HUES48 (cell line): ENCODE measurements at regions not wholly inside any gene's neighbourhood (a gene's known extent, or its start where the extent isn't known, plus 50 kb on each side); places are given as distances from the start of the nearest gene placed in this dataset.

Experiments used
- H3K27ac ChIP-seq: one replicate; pipeline ENCODE4 v1.7.0; 2013; ENCODE audit warnings: low read depth, low read length, inconsistent platforms
- H3K27me3 ChIP-seq: 2 replicates; pipeline ENCODE4 v1.6.1; 2013; ENCODE audit warnings: mild to moderate bottlenecking, low read length; ENCODE audit not compliant: control insufficient read depth, insufficient read depth
- H3K36me3 ChIP-seq: 2 replicates; pipeline ENCODE4 v1.6.1; 2013; ENCODE audit warnings: low read length; ENCODE audit not compliant: control insufficient read depth, insufficient read depth
- H3K4me1 ChIP-seq: 2 replicates; pipeline ENCODE4 v1.6.1; 2013; ENCODE audit warnings: mild to moderate bottlenecking, low read length; ENCODE audit not compliant: control insufficient read depth, insufficient read depth
- H3K4me3 ChIP-seq: 2 replicates; pipeline ENCODE4 v1.5.1; 2013; ENCODE audit warnings: mild to moderate bottlenecking, low read depth, low read length
- H3K9ac ChIP-seq: 2 replicates; pipeline ENCODE4 v1.6.1; 2013; ENCODE audit warnings: mild to moderate bottlenecking, low read depth, low read length, moderate library complexity
- H3K9me3 ChIP-seq: 2 replicates; pipeline ENCODE4 v1.6.1; 2013; ENCODE audit warnings: low read length; ENCODE audit not compliant: control insufficient read depth, insufficient read depth

DNA sequence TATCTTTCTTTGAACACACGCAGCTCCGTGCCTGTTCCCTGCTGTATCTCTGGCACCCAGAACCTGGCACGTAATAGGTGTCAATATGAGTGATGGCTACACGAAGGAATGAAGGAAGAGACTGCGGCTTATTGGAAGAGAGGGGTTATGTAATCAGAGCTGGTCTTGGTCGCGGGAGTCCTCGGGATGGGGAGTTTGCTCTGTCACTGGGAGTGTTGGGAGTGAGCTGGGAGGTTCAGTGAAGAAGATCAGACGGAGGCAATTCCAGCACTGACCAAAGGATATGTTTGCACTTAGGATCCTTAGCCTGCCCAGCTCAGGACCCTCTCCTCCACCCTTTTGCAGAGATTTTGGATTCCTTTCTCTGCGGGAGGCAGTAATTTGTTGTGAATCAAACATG is 709.1 kb downstream of the PTPRU start:
- Histone ChIP-seq H3K9me3 (no peaks in the 10 kb centered on the region), H3K9ac (no peak overlapping the region), H3K36me3 (no peaks in the 10 kb centered on the region), H3K27ac (no peak overlapping the region), H3K4me1 (peaks cover 14% of the 10 kb centered on the region), H3K27me3 (no peaks in the 10 kb centered on the region), H3K4me3 (no peak overlapping the region)

DNA sequence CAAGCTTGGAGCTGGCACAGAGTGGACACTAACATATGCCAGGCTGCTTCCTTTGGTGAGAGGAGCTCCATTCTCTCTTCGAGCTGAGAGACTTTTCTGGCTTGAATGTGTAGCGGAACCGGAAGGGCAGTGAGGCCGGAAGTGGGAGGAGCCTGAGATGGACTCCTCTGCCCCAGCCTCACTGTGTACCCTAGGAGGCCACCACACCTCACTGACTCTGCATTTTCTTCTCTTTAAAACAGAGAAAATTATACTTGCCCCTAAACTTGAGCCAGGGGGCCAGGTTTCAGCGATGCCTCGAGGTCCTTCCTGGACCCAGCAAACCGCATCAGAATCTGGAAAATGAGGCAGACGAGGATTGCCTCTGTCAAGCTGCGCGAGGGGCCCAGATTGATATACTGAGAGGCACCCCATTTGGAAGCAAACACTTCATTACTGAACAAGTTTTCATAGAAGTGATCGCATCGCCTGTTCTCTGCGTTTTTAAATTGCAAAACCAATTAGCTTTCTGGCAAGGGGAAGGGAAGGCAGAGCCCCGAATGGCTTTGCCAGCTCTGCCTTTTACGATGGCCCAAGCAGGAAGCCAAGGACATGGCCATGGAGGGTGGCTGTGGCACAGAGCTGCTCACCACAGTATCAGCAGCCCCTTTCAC is 708.1 kb downstream of the PTPRU start:
- no peaks in the 10 kb centered on the region for H3K36me3 ChIP-seq

DNA sequence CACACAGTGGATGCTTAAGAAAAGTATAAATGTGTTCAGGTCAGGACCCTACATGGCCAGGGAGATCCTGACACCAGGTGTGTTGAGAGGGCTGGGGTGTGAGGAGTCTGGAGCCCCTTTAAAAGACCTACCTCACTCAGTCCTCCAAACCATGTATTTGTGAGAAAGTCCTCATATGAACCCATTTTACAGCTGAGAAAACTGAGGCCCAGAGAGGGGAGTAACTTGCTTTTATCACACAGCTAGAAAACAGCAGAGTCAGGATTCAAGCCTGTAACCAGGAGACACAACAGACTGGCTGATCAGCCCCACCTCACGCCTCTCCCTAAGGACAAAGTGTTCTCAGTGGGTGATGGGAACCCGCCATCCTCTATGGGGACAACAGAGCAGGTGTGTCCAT is 706.7 kb downstream of the PTPRU start:
- no peak overlapping the region for H3K4me3 ChIP-seq
- H3K27me3 ChIP-seq: no peaks in the 10 kb centered on the region
- peaks cover 14% of the 10 kb centered on the region for H3K4me1 ChIP-seq
- no peak overlapping the region for H3K9ac ChIP-seq
- no peaks in the 10 kb centered on the region for H3K36me3 ChIP-seq
- no peak overlapping the region for H3K27ac ChIP-seq
- no peaks in the 10 kb centered on the region for H3K9me3 ChIP-seq

More for the DNA sequence above, 708.1 kb downstream of the PTPRU start:
- Histone ChIP-seq H3K27me3 (no peaks in the 10 kb centered on the region), H3K9me3 (no peaks in the 10 kb centered on the region), H3K27ac (no peak overlapping the region), H3K4me3 (no peak overlapping the region), H3K9ac (no peak overlapping the region), H3K4me1 (peaks cover 14% of the 10 kb centered on the region)

DNA sequence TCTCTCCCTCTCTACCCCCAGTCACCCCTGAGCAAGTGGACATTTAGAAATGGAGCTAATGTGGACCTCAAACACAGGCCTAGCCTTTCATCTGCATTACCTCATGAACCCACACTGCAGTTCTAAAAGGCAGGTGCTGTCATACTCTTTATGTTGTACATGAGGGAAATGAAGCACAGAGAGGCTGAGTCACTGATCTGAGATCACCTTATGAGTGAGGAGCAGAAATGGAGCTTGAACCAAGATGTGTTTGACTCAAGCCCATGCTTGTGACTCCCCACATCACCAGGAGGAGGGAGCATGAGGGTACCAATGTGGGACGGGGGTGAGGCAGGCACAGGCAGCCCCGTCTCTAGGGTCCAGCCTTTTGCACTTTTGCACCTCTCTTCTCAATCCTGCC is 702.8 kb downstream of the PTPRU start:
- Histone ChIP-seq H3K9me3 (no peaks in the 10 kb centered on the region), H3K36me3 (no peaks in the 10 kb centered on the region), H3K4me1 (no peaks in the 10 kb centered on the region), H3K27ac (no peak overlapping the region), H3K9ac (no peak overlapping the region), H3K4me3 (no peak overlapping the region), H3K27me3 (no peaks in the 10 kb centered on the region)

DNA sequence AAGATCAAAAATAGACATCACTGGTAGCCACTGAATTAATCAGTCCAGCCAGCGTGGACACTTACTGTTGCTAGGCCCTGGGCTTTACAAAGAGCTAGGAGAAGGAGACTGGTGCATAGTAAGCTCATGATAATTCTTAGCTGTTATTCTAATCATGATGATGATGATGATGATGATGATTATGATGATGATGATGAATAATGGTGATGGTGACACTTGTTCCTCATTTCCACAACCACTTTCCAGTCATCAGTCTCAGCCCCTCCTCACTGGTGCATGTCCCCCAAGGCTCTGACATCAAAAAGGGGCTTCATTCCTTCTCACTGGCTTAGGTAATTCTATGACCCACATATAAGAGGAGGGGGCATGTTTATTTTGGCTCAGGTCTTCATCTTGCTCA is 701.0 kb downstream of the PTPRU start:
- H3K9me3 ChIP-seq: no peaks in the 10 kb centered on the region
- no peak overlapping the region for H3K9ac ChIP-seq
- no peaks in the 10 kb centered on the region for H3K36me3 ChIP-seq
- no peaks in the 10 kb centered on the region for H3K4me1 ChIP-seq
- no peak overlapping the region for H3K4me3 ChIP-seq
- H3K27ac ChIP-seq: no peak overlapping the region
- H3K27me3 ChIP-seq: no peaks in the 10 kb centered on the region

DNA sequence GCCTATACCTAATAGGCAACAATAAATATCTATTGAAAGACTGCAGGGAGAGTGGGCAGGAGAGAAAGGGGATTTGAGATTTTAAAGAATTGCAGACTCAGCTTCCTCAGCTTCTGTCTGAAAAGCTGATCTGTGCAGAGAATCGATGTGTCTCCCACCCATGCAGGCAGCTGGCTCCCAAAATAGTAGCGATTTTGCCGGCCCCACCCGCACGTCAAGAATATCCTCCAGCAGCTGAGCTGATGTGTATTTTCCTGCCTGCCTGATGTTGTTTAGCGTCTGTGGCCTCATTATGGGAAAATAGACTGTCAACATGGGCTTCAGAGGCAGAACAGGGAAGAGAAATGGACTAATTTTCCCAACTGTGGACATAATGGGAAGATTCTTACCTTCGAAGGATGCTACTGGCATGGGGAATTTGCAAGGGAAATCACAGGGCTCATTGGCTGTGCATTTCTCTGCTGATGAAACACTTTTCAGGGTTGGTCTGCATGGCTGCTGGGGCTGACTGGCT is 699.8 kb downstream of the PTPRU start:
- no peaks in the 10 kb centered on the region for H3K9me3 ChIP-seq
- no peaks in the 10 kb centered on the region for H3K36me3 ChIP-seq
- H3K27me3 ChIP-seq: no peaks in the 10 kb centered on the region
- H3K4me1 ChIP-seq: peaks cover 10% of the 10 kb centered on the region
- H3K9ac ChIP-seq: no peak overlapping the region
- no peak overlapping the region for H3K27ac ChIP-seq
- no peak overlapping the region for H3K4me3 ChIP-seq

DNA sequence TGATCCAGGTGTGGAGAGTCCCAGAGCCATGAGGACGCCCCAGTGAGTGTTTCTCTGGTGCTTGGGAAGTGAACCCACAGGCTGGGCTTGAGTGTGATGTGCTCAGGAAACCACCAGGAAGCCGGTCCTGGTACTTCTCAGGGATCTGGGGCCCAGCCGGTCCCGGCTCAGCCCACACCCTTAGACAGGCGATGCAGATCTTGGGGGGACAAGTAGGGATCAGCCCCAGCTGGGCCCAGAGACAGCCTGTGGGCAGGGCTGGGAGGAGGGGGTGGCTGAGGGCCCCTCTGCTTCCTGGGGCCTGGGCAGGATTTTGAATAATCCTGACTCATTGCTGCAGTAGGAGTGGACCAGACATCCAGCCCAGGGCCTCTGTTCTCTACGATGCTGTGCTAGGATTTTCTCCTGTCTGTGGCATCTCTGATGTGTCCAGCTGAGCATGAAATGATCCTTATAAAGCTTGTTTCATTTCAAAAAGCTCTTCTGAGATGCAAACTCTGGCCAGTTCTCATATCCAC is 698.0 kb downstream of the PTPRU start:
- H3K9ac ChIP-seq: no peak overlapping the region
- peaks cover 10% of the 10 kb centered on the region for H3K4me1 ChIP-seq
- no peaks in the 10 kb centered on the region for H3K9me3 ChIP-seq
- no peak overlapping the region for H3K4me3 ChIP-seq
- no peaks in the 10 kb centered on the region for H3K36me3 ChIP-seq
- H3K27ac ChIP-seq: no peak overlapping the region
- no peaks in the 10 kb centered on the region for H3K27me3 ChIP-seq

DNA sequence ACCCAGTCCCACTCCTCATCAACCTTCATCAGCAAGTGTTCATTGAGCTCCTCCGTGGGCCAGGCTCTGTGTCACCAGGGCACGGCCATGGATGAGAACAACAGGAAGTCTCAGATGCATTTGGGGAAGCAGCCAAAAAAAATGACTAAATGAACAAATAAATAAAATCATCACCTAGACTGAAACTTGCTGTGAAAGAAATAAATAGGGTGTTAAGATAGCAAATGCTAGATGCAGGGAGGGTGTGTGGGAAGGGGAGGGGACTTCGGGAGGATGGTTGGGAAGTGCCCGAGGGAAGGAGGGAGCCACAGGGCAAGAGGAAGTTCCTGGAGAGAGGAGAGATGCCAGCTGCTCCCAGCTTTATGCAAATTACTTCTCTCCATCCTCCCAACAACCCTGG is 696.7 kb downstream of the PTPRU start:
- Histone ChIP-seq H3K27ac (no peak overlapping the region), H3K9ac (no peak overlapping the region), H3K4me3 (no peak overlapping the region), H3K36me3 (no peaks in the 10 kb centered on the region), H3K27me3 (no peaks in the 10 kb centered on the region), H3K4me1 (peaks cover 10% of the 10 kb centered on the region), H3K9me3 (no peaks in the 10 kb centered on the region)

DNA sequence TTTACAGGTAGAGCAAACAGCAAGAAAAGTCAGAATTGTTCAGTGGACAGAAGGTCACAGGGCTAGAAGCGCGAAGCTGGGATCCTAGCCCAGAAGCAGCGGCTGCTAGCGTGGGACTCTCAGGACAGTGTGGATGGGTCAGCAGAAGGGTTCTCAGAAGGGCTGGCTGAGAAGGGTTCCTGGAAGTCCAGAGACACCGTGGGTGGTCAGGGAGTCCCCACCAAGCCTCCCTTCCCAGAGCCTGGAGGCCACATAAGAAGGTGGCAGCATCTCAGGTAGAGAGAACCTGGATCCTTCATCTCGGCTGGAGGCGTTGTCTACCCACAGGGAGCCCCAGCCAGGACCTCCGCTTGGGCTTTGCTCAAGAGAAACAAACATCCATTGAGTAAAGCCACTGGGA is 696.3 kb downstream of the PTPRU start:
- Histone ChIP-seq H3K27ac (no peak overlapping the region), H3K4me3 (no peak overlapping the region), H3K9me3 (no peaks in the 10 kb centered on the region), H3K27me3 (no peaks in the 10 kb centered on the region), H3K4me1 (peaks cover 10% of the 10 kb centered on the region), H3K9ac (no peak overlapping the region), H3K36me3 (no peaks in the 10 kb centered on the region)

DNA sequence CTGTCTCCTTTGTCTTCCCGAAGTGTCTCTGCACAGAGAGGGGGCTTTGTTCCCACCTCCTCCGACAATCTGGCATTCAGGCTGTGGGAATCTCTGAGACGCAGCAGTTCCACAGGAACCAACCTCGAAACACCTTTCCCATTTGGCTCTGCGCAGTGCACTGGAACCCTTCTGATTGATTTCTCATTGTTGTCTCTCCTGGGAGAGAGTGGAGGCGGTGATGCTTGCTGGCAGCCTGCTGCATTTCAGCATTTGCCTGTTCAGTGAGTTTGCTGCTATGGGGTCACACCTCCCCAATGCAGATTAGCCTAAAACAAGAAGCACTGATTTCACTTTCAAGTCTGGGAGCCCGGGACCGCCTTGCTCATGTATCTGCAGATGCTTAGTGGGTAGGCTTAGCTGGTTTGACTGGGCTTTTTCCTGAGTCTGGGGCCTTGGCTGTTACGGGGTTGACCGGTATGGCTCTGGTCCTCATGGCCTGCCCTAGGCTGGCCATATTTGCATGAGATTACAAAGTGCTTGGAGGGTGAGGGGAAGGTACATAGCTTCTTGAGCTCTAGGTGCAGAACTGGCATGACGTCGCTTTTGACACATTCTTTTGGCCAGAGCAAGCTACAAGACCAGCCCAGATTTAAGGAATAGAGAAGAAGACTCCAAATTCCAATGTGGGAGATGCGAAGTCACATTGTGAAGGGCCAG is 695.3 kb downstream of the PTPRU start:
- no peak overlapping the region for H3K4me3 ChIP-seq
- H3K27me3 ChIP-seq: no peaks in the 10 kb centered on the region
- no peak overlapping the region for H3K9ac ChIP-seq
- H3K4me1 ChIP-seq: peaks cover 10% of the 10 kb centered on the region
- no peaks in the 10 kb centered on the region for H3K36me3 ChIP-seq
- no peaks in the 10 kb centered on the region for H3K9me3 ChIP-seq
- H3K27ac ChIP-seq: no peak overlapping the region

DNA sequence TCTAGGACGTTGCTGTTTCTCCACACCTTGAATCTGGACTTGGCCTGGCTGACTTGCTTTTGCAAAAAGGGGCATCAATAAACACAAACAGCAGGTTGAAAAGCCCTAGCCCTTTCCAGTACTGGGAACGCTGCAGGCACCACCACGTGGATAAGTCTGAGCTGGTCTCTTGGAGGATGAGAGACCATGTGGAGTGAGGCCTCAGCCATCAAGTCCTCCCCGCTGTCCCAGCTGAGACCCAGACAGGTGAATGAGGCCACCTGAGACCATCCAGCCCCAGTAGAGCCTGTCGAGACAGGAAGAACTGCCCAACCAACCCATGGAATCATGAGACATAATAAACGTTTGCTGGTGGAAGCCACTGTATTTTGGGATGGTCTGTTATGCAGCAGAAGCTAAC is 688.7 kb downstream of the PTPRU start:
- Histone ChIP-seq H3K27me3 (no peaks in the 10 kb centered on the region), H3K9ac (no peak overlapping the region), H3K27ac (no peak overlapping the region), H3K4me1 (peaks cover 16% of the 10 kb centered on the region; the same call in 1 of the 2 replicates), H3K9me3 (no peaks in the 10 kb centered on the region), H3K4me3 (no peak overlapping the region), H3K36me3 (no peaks in the 10 kb centered on the region)
